GM23338 (cell line): ENCODE measurements at regions not wholly inside any gene's neighbourhood (a gene's known extent, or its start where the extent isn't known, plus 50 kb on each side); places are given as distances from the start of the nearest gene placed in this dataset.

ENCODE experiments used
- ATAC-seq: fragments of 200-7000 bp; cut with Tn5 transposase; 3 replicates; pipeline ENCODE4 v1.9.1; 2020
- DNase-seq: peaks from one replicate; pipeline ENCODE4 v3.0.0-alpha.2; 2015; ENCODE audit warnings: low spot score
- H2AFZ ChIP-seq: fragments of 200-600 bp; sonication (generic); 2 replicates; pipeline ENCODE4 v1.8.0; 2016; ENCODE audit warnings: antibody characterized with exemption, mild to moderate bottlenecking, moderate library complexity
- H3F3A ChIP-seq: fragments of 200-600 bp; sonication (generic); replicated peaks from 2 replicates; pipeline ENCODE4 v1.8.0; 2017; ENCODE audit warnings: antibody characterized with exemption, mixed run types, low read depth
- H3K27ac ChIP-seq: fragments of 200-600 bp; sonication (generic); 2 replicates; pipeline ENCODE4 v1.6.1; 2016; ENCODE audit warnings: low read depth
- H3K27me3 ChIP-seq: fragments of 200-600 bp; sonication (generic); 2 replicates; pipeline ENCODE4 v1.8.0; 2016; ENCODE audit warnings: mild to moderate bottlenecking, mixed run types, moderate library complexity; ENCODE audit not compliant: insufficient read depth
- H3K36me3 ChIP-seq: fragments of 200-600 bp; sonication (generic); 2 replicates; pipeline ENCODE4 v1.8.0; 2016; ENCODE audit warnings: mild to moderate bottlenecking; ENCODE audit not compliant: insufficient read depth
- H3K4me1 ChIP-seq: fragments of 200-600 bp; sonication (generic); 2 replicates; pipeline ENCODE4 v1.8.0; 2016; ENCODE audit warnings: mild to moderate bottlenecking, moderate library complexity; ENCODE audit not compliant: insufficient read depth
- H3K4me2 ChIP-seq: fragments of 200-600 bp; sonication (generic); 2 replicates; pipeline ENCODE4 v1.7.1; 2017; ENCODE audit warnings: mixed run types
- H3K4me3 ChIP-seq: fragments of 200-600 bp; sonication (generic); 2 replicates; pipeline ENCODE4 v1.6.1; 2016; ENCODE audit warnings: mixed run types
- H3K79me2 ChIP-seq: fragments of 200-600 bp; sonication (generic); replicated peaks from 2 replicates; pipeline ENCODE4 v1.8.0; 2017; ENCODE audit warnings: mild to moderate bottlenecking; ENCODE audit not compliant: insufficient read depth
- H3K9me2 ChIP-seq: fragments of 200-600 bp; sonication (generic); 2 replicates; pipeline ENCODE4 v1.8.0; 2017; ENCODE audit not compliant: insufficient read depth
- H4K20me1 ChIP-seq: fragments of 200-600 bp; sonication (generic); replicated peaks from 2 replicates; pipeline ENCODE4 v1.8.0; 2017; ENCODE audit warnings: mild to moderate bottlenecking; ENCODE audit not compliant: insufficient read depth
- H3K27ac Mint-ChIP-seq: 2 replicates; pipeline ENCODE4 v1.8.0; 2020; ENCODE audit warnings: inconsistent platforms, mild to moderate bottlenecking, moderate library complexity, mixed read lengths
- H3K27me3 Mint-ChIP-seq: 3 replicates; pipeline ENCODE4 v1.8.0; 2022; ENCODE audit warnings: low read depth, mild to moderate bottlenecking, moderate library complexity, mixed read lengths, inconsistent platforms; ENCODE audit not compliant: insufficient read depth, poor library complexity
- H3K36me3 Mint-ChIP-seq: 3 replicates; pipeline ENCODE4 v1.8.0; 2021; ENCODE audit warnings: low read depth, mild to moderate bottlenecking, inconsistent platforms, moderate library complexity, mixed read lengths
- H3K4me1 Mint-ChIP-seq: 3 replicates; pipeline ENCODE4 v1.8.0; 2020; ENCODE audit warnings: mild to moderate bottlenecking, inconsistent platforms, mixed read lengths
- H3K4me3 Mint-ChIP-seq: 3 replicates; pipeline ENCODE4 v1.8.0; 2021; ENCODE audit warnings: moderate library complexity, mild to moderate bottlenecking, inconsistent platforms, mixed read lengths
- H3K9me3 Mint-ChIP-seq: 3 replicates; pipeline ENCODE4 v1.8.0; 2020; ENCODE audit warnings: moderate library complexity, mild to moderate bottlenecking, inconsistent platforms, mixed read lengths
- CREB1 ChIP-seq: fragments of 250-450 bp; sonication (Bioruptor Pico); IDR thresholded peaks from 2 replicates; pipeline ENCODE4 v1.5.0; 2020; ENCODE audit warnings: low read depth, mild to moderate bottlenecking, moderate library complexity
- CTCF ChIP-seq, 2 experiments: fragments of 200-600 bp in 1 of 2; sonication (generic) in 1 of 2; conservative IDR thresholded peaks; 2 replicates each; pipeline versions ENCODE4 v1.5.1 to v1.6.1; 2016 to 2017; ENCODE audit warnings: antibody characterized with exemption in 2 of 2, low read depth in 2 of 2, mild to moderate bottlenecking in 2 of 2, moderate library complexity in 1 of 2
- EZH2phosphoT487 ChIP-seq: fragments of 200-600 bp; sonication (generic); IDR thresholded peaks from one replicate; pipeline ENCODE4 v1.8.1; 2018; ENCODE audit warnings: antibody characterized with exemption; ENCODE audit not compliant: unreplicated experiment
- JUNB ChIP-seq: IDR thresholded peaks from one replicate; pipeline ENCODE4 v1.6.1; 2016; ENCODE audit warnings: antibody characterized with exemption; ENCODE audit not compliant: unreplicated experiment
- NANOG ChIP-seq: IDR thresholded peaks from 2 replicates; pipeline ENCODE4 v1.6.1; 2016; ENCODE audit warnings: antibody characterized with exemption, borderline replicate concordance
- REST ChIP-seq: IDR thresholded peaks from one replicate; pipeline ENCODE4 v1.6.1; 2018; ENCODE audit warnings: antibody characterized with exemption; ENCODE audit not compliant: unreplicated experiment
- ZNF114 ChIP-seq: fragments of 250-450 bp; sonication (Bioruptor Pico); IDR thresholded peaks from 2 replicates; pipeline ENCODE4 v1.5.0; 2020; ENCODE audit warnings: mild to moderate bottlenecking, moderate library complexity
- ZNF331 ChIP-seq: fragments of 250-450 bp; sonication (Bioruptor Pico); IDR thresholded peaks from 2 replicates; pipeline ENCODE4 v1.5.0; 2020; ENCODE audit warnings: low read depth, mild to moderate bottlenecking, moderate library complexity
- TF ChIP-seq, protein P1 (sequence below): IDR thresholded peaks from 2 replicates; pipeline ENCODE4 v1.6.1; 2016; ENCODE audit warnings: antibody characterized with exemption

DNA sequence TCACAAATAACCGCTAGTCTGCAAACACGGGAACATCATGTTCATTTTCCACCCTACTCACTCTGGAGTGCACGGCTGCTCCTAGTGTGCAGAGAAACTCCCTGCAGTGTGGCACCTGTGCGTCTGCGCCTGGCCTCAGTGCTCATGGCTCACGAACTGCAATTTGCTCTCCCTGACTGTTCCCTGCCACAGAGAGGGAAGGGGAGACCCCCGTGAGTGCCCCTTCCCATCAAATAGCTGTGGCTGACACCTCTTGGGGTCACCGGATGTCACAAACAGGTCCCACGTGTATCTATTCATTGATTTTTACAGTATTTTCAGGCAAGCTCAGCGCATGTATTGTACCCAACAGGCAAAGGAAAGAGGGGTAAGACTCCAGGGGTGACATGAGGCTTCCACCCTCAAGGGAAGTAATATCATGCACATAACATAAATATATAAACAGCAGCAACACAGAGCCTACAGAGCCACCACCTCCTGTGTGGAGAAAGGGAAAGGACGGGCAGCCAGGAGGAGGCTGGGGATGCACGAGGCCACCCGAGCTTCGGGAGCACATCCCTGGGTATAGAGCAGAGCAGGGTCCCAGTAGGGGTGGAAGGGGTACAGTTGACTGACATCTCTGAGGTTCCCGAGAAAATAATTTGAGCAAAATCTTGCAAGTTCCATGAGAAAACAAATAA lies 140.3 kb upstream of the SOX1 start (continued):
- no peak for TF ChIP-seq REST

DNA sequence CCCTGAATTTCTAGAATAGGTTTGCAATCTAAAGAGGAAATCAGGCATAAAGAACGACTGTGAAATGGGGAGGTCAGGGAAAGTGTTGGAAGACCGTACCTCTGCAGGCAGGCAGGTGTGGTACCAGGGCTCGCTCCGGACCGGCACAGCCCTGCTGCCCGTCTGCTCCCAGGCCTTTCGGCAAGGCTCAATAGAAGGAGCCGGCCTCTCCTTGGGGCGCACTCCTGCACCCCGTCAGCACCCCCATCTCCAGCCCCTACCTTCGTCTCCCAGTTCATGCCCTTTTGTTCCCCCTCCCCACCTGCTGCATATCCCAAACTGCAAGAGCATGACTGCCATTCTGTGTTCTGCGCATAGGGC lies 139.8 kb upstream of the SOX1 start:
- H2AFZ ChIP-seq, result no peak overlapping the region
- no peaks in the 10 kb centered on the region for H4K20me1 ChIP-seq
- DNase-seq (no peak), ATAC-seq (no peak)
- Mint-ChIP-seq H3K27ac (no peak overlapping the region), H3K36me3 (no peaks in the 10 kb centered on the region), H3K27me3 (peaks cover 7% of the 10 kb centered on the region), H3K4me1 (peaks cover 10% of the 10 kb centered on the region), H3K4me3 (no peak overlapping the region), H3K9me3 (peaks cover 7% of the 10 kb centered on the region)
- H3K79me2 ChIP-seq, result no peaks in the 10 kb centered on the region
- no peak overlapping the region for H3K27ac ChIP-seq
- H3K9me2 ChIP-seq, result no peaks in the 10 kb centered on the region
- H3K4me1 ChIP-seq, result no peaks in the 10 kb centered on the region; the same call in 1 of the 2 replicates
- no peak overlapping the region for H3K4me3 ChIP-seq
- no peak overlapping the region for H3K4me2 ChIP-seq
- no peaks in the 10 kb centered on the region for H3F3A ChIP-seq
- H3K36me3 ChIP-seq, result no peaks in the 10 kb centered on the region
- TF ChIP-seq JUNB, result no peak
- TF ChIP-seq, protein P1, sequence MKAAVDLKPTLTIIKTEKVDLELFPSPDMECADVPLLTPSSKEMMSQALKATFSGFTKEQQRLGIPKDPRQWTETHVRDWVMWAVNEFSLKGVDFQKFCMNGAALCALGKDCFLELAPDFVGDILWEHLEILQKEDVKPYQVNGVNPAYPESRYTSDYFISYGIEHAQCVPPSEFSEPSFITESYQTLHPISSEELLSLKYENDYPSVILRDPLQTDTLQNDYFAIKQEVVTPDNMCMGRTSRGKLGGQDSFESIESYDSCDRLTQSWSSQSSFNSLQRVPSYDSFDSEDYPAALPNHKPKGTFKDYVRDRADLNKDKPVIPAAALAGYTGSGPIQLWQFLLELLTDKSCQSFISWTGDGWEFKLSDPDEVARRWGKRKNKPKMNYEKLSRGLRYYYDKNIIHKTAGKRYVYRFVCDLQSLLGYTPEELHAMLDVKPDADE, result no peak
- no peak for TF ChIP-seq NANOG
- no peak for TF ChIP-seq EZH2phosphoT487
- no peak for TF ChIP-seq CREB1 (CRISPR knock-in tag)
- no peak for TF ChIP-seq ZNF114 (CRISPR knock-in tag)
- H3K27me3 ChIP-seq, result no peaks in the 10 kb centered on the region

DNA sequence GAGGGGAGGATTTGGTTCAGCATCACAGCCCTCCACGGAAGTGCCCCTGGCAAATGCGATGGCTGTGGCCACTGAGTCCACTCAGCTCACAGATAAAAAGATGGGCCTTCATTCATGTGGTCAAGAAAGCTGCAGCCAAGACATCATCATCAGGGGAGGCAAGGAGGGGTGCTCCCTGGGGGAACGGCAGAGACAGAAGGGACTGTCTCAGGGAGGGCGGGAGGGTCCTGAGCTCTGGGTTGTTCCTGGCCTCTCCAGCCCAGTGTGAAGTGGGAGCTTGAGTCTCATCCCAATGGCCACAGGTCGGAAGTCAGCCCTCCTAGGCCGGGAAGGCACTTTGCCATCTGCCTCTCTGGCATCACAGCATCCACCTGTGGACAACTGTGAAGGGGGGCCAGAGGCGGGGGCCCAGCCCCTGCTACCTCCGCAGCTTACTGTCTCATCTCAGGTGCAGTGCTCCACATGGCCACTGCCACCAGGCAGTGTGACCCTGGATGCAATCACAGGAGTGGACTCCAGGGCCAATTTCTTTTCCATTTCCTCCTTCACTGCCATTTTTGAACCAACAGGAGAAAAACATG lies 137.8 kb upstream of the SOX1 start:
- Histone ChIP-seq H3K9me2 (no peaks in the 10 kb centered on the region), H3K27me3 (no peaks in the 10 kb centered on the region), H4K20me1 (no peaks in the 10 kb centered on the region), H3K4me1 (no peaks in the 10 kb centered on the region; the same call in 1 of the 2 replicates), H2AFZ (no peak overlapping the region), H3K79me2 (no peaks in the 10 kb centered on the region), H3K27ac (no peak overlapping the region), H3F3A (no peaks in the 10 kb centered on the region), H3K4me2 (no peak overlapping the region), H3K36me3 (no peaks in the 10 kb centered on the region), H3K4me3 (no peak overlapping the region)
- Mint-ChIP-seq H3K4me3 (no peak overlapping the region), H3K9me3 (peaks cover 14% of the 10 kb centered on the region), H3K4me1 (peaks cover 9% of the 10 kb centered on the region), H3K27ac (no peak overlapping the region), H3K27me3 (peaks cover 6% of the 10 kb centered on the region), H3K36me3 (no peaks in the 10 kb centered on the region)
- ATAC-seq (peak; percentile 52), DNase-seq (no peak)
- TF ChIP-seq NANOG (no peak), CTCF (conservative IDR thresholded peaks at IDR 0.05; ENCODE audit: low read depth in 2 of 2) (no peak), ZNF331 (CRISPR knock-in tag) (no peak)
